Neural progenitor cell (in vitro differentiated cells): ENCODE measurements at regions not wholly inside any gene's neighbourhood (a gene's known extent, or its start where the extent isn't known, plus 50 kb on each side); places are given as distances from the start of the nearest gene placed in this dataset.

Source experiments
- DNase-seq: peaks from one replicate; pipeline ENCODE4 v3.0.0-alpha.2; 2016; ENCODE audit warnings: low spot score
- H2AFZ ChIP-seq: fragments of 200-600 bp; sonication (generic); replicated peaks from 2 replicates; pipeline ENCODE4 v1.6.1; 2016; ENCODE audit warnings: antibody characterized with exemption
- H3F3A ChIP-seq: fragments of 200-600 bp; sonication (generic); 2 replicates; pipeline ENCODE4 v1.6.1; 2016; ENCODE audit warnings: antibody characterized with exemption, low read depth
- H3K27ac ChIP-seq: fragments of 200-600 bp; sonication (generic); 2 replicates; pipeline ENCODE4 v1.5.1; 2016; ENCODE audit warnings: mild to moderate bottlenecking
- H3K27me3 ChIP-seq: fragments of 200-600 bp; sonication (generic); 2 replicates; pipeline ENCODE4 v1.6.1; 2016; ENCODE audit warnings: mild to moderate bottlenecking, moderate library complexity
- H3K36me3 ChIP-seq: fragments of 200-600 bp; sonication (generic); 2 replicates; pipeline ENCODE4 v1.5.1; 2016
- H3K4me1 ChIP-seq: fragments of 200-600 bp; sonication (generic); 2 replicates; pipeline ENCODE4 v1.6.1; 2016; ENCODE audit warnings: mixed run types
- H3K4me2 ChIP-seq: fragments of 200-600 bp; sonication (generic); 2 replicates; pipeline ENCODE4 v1.6.1; 2016
- H3K4me3 ChIP-seq: fragments of 200-600 bp; sonication (generic); 2 replicates; pipeline ENCODE4 v1.5.1; 2016
- H3K79me2 ChIP-seq: fragments of 200-600 bp; sonication (generic); 2 replicates; pipeline ENCODE4 v1.6.1; 2016; ENCODE audit warnings: low read depth
- H3K9ac ChIP-seq: fragments of 200-600 bp; sonication (generic); 2 replicates; pipeline ENCODE4 v1.6.1; 2016
- H3K9me3 ChIP-seq: fragments of 200-600 bp; sonication (generic); 2 replicates; pipeline ENCODE4 v1.5.1; 2016; ENCODE audit warnings: low read depth
- H4K20me1 ChIP-seq: fragments of 200-600 bp; sonication (generic); 2 replicates; pipeline ENCODE4 v1.6.1; 2016; ENCODE audit warnings: low read depth
- H3K27ac Mint-ChIP-seq: 3 replicates; pipeline ENCODE4 v1.8.0; 2021; ENCODE audit warnings: mixed read lengths
- H3K27me3 Mint-ChIP-seq: 2 replicates; pipeline ENCODE4 v1.8.0; 2022; ENCODE audit warnings: low read depth, mild to moderate bottlenecking, inconsistent platforms, moderate library complexity, mixed read lengths; ENCODE audit not compliant: insufficient read depth
- H3K36me3 Mint-ChIP-seq: 3 replicates; pipeline ENCODE4 v1.8.0; 2021; ENCODE audit warnings: mixed read lengths
- H3K4me1 Mint-ChIP-seq: 3 replicates; pipeline ENCODE4 v1.8.0; 2021; ENCODE audit warnings: mixed read lengths
- H3K4me3 Mint-ChIP-seq: 3 replicates; pipeline ENCODE4 v1.8.0; 2021; ENCODE audit warnings: mild to moderate bottlenecking, moderate library complexity, mixed read lengths
- H3K9me3 Mint-ChIP-seq: 3 replicates; pipeline ENCODE4 v1.8.0; 2020; ENCODE audit warnings: mixed read lengths
- EZH2 ChIP-seq: fragments of 200-600 bp; sonication (generic); IDR thresholded peaks from 2 replicates; pipeline ENCODE4 v1.6.1; 2017; ENCODE audit warnings: antibody characterized with exemption, mild to moderate bottlenecking, moderate library complexity
- EZH2phosphoT487 ChIP-seq: fragments of 200-600 bp; sonication (generic); IDR thresholded peaks from 2 replicates; pipeline ENCODE4 v1.6.1; 2017; ENCODE audit warnings: antibody characterized with exemption
- TF ChIP-seq, protein P1 (sequence below): fragments of 200-600 bp; sonication (generic); IDR thresholded peaks from 2 replicates; pipeline ENCODE4 v1.5.1; 2017; ENCODE audit warnings: antibody characterized with exemption, mild to moderate bottlenecking

DNA sequence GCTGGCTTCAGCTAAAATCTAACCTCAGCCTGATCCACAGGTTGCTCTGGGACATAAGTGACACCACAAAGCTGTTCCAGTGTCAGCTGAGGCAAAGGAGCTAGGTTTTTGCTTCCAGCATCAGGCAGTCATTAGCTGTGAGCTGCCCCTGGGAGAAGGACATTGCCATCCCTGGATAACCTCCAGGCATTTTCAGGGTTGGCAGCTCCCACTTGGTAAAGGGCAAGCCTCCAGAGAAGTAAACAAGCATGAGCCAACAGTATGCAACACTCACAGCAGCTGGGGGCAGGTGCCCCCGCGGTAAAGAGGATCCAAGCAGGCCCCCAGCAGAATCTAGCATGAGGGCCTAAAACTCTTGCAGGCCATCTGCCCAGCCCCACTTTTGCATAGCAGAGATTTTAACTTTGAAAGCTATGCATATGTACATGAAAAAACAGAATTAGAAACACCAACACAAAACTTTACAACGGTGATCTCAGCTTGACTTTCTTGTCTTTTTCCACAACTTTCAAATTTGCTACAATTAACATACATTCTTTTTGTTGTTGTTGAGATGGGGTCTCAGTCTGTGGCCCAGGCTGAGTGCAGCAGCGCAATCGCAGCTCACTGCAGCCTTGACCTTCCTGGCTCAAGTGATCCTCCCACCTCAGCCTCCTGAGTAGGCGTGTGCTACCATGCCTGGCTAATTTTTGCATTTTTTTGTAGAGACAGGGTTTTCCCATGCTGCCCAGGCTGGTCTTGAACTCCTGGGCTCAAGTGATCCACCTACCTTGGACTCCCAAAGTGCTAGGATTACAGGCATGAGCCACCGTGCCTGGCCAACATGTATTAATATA is 83.8 kb upstream of the TPM1 start:
- H3K9ac ChIP-seq, result no peak overlapping the region
- peaks cover 20% of the 10 kb centered on the region for H3K4me1 Mint-ChIP-seq
- no peaks in the 10 kb centered on the region for H4K20me1 ChIP-seq
- H3K36me3 ChIP-seq, result no peaks in the 10 kb centered on the region
- no peak overlapping the region for H3K4me3 ChIP-seq
- no peaks in the 10 kb centered on the region for H3K79me2 ChIP-seq
- H3K27ac Mint-ChIP-seq, result no peak overlapping the region
- no peaks in the 10 kb centered on the region for H3K4me1 ChIP-seq
- H3K9me3 ChIP-seq, result no peaks in the 10 kb centered on the region
- no peaks in the 10 kb centered on the region for H3K36me3 Mint-ChIP-seq
- peaks cover 5% of the 10 kb centered on the region for H3K9me3 Mint-ChIP-seq
- H3K27ac ChIP-seq, result no peak overlapping the region
- H3K4me2 ChIP-seq, result no peak overlapping the region
- H3K4me3 Mint-ChIP-seq, result no peak overlapping the region
- H3F3A ChIP-seq, result no peaks in the 10 kb centered on the region
- no peak overlapping the region for H2AFZ ChIP-seq
- peaks cover 2% of the 10 kb centered on the region for H3K27me3 Mint-ChIP-seq
- H3K27me3 ChIP-seq, result no peaks in the 10 kb centered on the region
- no peak for TF ChIP-seq EZH2phosphoT487
- TF ChIP-seq, protein P1, sequence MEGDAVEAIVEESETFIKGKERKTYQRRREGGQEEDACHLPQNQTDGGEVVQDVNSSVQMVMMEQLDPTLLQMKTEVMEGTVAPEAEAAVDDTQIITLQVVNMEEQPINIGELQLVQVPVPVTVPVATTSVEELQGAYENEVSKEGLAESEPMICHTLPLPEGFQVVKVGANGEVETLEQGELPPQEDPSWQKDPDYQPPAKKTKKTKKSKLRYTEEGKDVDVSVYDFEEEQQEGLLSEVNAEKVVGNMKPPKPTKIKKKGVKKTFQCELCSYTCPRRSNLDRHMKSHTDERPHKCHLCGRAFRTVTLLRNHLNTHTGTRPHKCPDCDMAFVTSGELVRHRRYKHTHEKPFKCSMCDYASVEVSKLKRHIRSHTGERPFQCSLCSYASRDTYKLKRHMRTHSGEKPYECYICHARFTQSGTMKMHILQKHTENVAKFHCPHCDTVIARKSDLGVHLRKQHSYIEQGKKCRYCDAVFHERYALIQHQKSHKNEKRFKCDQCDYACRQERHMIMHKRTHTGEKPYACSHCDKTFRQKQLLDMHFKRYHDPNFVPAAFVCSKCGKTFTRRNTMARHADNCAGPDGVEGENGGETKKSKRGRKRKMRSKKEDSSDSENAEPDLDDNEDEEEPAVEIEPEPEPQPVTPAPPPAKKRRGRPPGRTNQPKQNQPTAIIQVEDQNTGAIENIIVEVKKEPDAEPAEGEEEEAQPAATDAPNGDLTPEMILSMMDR, result no peak
- TF ChIP-seq EZH2, result no peak
- DNase-seq, result no peak

- H3K4me1 Mint-ChIP-seq, result peaks cover 31% of the 10 kb centered on the region
Observed at GRCh38 chr15:62961134-62961533, 81.4 kb upstream of the TPM1 start.

GRCh38 chr15:62962101-62962995 is 80.2 kb upstream of the TPM1 start:
- H3K9ac ChIP-seq, result no peak overlapping the region
- Mint-ChIP-seq H3K36me3 (no peaks in the 10 kb centered on the region), H3K27ac (no peak overlapping the region), H3K27me3 (peaks cover under 1% of the 10 kb centered on the region), H3K4me3 (no peak overlapping the region), H3K9me3 (no peaks in the 10 kb centered on the region), H3K4me1 (peaks cover 32% of the 10 kb centered on the region)
- no peak for TF ChIP-seq EZH2
- TF ChIP-seq, protein P1, result no peak
- no peak for TF ChIP-seq EZH2phosphoT487
- H2AFZ ChIP-seq, result no peak overlapping the region
- DNase-seq, result no peak
- no peak overlapping the region for H3K4me2 ChIP-seq
- no peaks in the 10 kb centered on the region for H3F3A ChIP-seq
- H3K36me3 ChIP-seq, result no peaks in the 10 kb centered on the region
- H4K20me1 ChIP-seq, result no peaks in the 10 kb centered on the region
- no peaks in the 10 kb centered on the region for H3K27me3 ChIP-seq
- H3K4me1 ChIP-seq, result peaks cover 6% of the 10 kb centered on the region
- H3K27ac ChIP-seq, result no peak overlapping the region
- no peak overlapping the region for H3K4me3 ChIP-seq
- H3K9me3 ChIP-seq, result no peaks in the 10 kb centered on the region
- no peaks in the 10 kb centered on the region for H3K79me2 ChIP-seq

More at GRCh38 chr15:62961134-62961533, 81.4 kb upstream of the TPM1 start:
- no peak overlapping the region for H2AFZ ChIP-seq
- no peaks in the 10 kb centered on the region for H3K79me2 ChIP-seq
- no peaks in the 10 kb centered on the region for H3K27me3 Mint-ChIP-seq
- DNase-seq, result no peak
- no peak overlapping the region for H3K27ac Mint-ChIP-seq
- H3K36me3 ChIP-seq, result no peaks in the 10 kb centered on the region
- TF ChIP-seq EZH2phosphoT487 (no peak), EZH2 (no peak)
- TF ChIP-seq, protein P1, result no peak
- peak overlapping the region; percentile 36 for H3K4me3 Mint-ChIP-seq
- no peak overlapping the region for H3K4me3 ChIP-seq
- H3K9ac ChIP-seq, result no peak overlapping the region
- no peaks in the 10 kb centered on the region for H3K9me3 ChIP-seq
- peaks cover 6% of the 10 kb centered on the region for H3K4me1 ChIP-seq
- no peak overlapping the region for H3K27ac ChIP-seq
- H3K36me3 Mint-ChIP-seq, result no peaks in the 10 kb centered on the region
- H3K9me3 Mint-ChIP-seq, result no peaks in the 10 kb centered on the region
- no peaks in the 10 kb centered on the region for H3F3A ChIP-seq
- H4K20me1 ChIP-seq, result no peaks in the 10 kb centered on the region
- H3K4me2 ChIP-seq, result no peak overlapping the region
- no peaks in the 10 kb centered on the region for H3K27me3 ChIP-seq
